ENCODE measurements at regions not wholly inside any gene's neighbourhood (a gene's known extent, or its start where the extent isn't known, plus 50 kb on each side); places are given as distances from the start of the nearest gene placed in this dataset.

DNA sequence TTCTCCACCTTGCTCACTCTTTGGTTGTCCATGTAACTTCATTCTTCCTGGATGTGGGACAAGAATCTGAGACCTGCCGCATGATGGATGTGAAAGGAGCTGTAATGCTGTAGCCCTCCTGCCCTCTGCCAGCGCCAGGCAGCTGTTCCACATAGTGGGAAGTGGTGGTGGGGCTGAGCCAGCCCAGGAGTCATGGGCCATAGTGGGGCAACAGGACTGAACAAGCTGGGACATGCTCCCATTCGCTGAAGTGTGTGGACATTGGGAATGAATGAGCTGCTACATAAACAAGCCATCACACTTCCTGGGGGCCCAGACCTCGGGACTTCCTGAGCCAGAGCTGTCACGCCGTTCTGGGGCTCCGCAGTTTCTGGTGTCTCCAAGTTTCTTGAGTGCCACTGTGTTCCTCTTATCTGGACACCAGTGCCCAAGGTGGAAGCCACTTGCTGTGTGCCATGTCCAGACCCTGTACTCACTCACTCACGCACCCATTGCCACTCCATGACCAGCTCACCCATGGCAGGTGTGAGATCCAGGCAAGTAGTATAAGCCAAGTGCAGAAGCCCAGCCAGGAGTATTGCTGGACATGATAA, 624.3 kb upstream of the EPHA6 start:
- TF ChIP-seq, protein P1, sequence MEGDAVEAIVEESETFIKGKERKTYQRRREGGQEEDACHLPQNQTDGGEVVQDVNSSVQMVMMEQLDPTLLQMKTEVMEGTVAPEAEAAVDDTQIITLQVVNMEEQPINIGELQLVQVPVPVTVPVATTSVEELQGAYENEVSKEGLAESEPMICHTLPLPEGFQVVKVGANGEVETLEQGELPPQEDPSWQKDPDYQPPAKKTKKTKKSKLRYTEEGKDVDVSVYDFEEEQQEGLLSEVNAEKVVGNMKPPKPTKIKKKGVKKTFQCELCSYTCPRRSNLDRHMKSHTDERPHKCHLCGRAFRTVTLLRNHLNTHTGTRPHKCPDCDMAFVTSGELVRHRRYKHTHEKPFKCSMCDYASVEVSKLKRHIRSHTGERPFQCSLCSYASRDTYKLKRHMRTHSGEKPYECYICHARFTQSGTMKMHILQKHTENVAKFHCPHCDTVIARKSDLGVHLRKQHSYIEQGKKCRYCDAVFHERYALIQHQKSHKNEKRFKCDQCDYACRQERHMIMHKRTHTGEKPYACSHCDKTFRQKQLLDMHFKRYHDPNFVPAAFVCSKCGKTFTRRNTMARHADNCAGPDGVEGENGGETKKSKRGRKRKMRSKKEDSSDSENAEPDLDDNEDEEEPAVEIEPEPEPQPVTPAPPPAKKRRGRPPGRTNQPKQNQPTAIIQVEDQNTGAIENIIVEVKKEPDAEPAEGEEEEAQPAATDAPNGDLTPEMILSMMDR (IDR thresholded peaks at IDR 0.05), result no peak
- no peak for TF ChIP-seq POLR2A (IDR thresholded peaks at IDR 0.05)
